GM12878 (cell line): ENCODE measurements at regions not wholly inside any gene's neighbourhood (a gene's known extent, or its start where the extent isn't known, plus 50 kb on each side); places are given as distances from the start of the nearest gene placed in this dataset.

Experiments
- BCL3 ChIP-seq: IDR thresholded peaks from 2 replicates; pipeline ENCODE4 v1.6.1; 2011; ENCODE audit warnings: borderline replicate concordance, low read depth, mild to moderate bottlenecking, moderate library complexity, low read length; ENCODE audit not compliant: insufficient read depth, poor library complexity, severe bottlenecking
- HDGF ChIP-seq: fragments of 450-650 bp; IDR thresholded peaks from 2 replicates; pipeline ENCODE4 v1.6.1; 2016; ENCODE audit warnings: antibody characterized with exemption
- MLLT1 ChIP-seq: fragments of 450-650 bp; IDR thresholded peaks from 2 replicates; pipeline ENCODE4 v1.6.1; 2016; ENCODE audit warnings: mild to moderate bottlenecking
- MXI1 ChIP-seq: fragments of 150-350 bp; IDR thresholded peaks from 2 replicates; pipeline ENCODE4 v1.6.1; 2011; ENCODE audit warnings: low read depth, mild to moderate bottlenecking, inconsistent platforms, low read length, improper control_type of control experiment
- NKRF ChIP-seq: fragments of 450-650 bp; conservative IDR thresholded peaks from 2 replicates; pipeline ENCODE4 v1.6.1; 2017; ENCODE audit warnings: mild to moderate bottlenecking, moderate library complexity
- POLR2AphosphoS2 ChIP-seq: IDR thresholded peaks from 2 replicates; pipeline ENCODE4 v1.6.1; 2011; ENCODE audit warnings: low read depth, mild to moderate bottlenecking, low read length, improper control_type of control experiment, moderate library complexity
- RBBP5 ChIP-seq: fragments of 200-600 bp; sonication (generic); conservative IDR thresholded peaks from 2 replicates; pipeline ENCODE4 v1.6.1; 2016
- TCF3 ChIP-seq: IDR thresholded peaks from 2 replicates; pipeline ENCODE4 v1.6.1; 2012; ENCODE audit warnings: low read depth, mild to moderate bottlenecking, low read length, borderline replicate concordance; ENCODE audit not compliant: insufficient read depth
- ZBTB4 ChIP-seq: fragments of 450-650 bp; formaldehyde crosslinking; IDR thresholded peaks from 2 replicates; pipeline ENCODE4 v1.4.0; 2022; ENCODE audit warnings: mild to moderate bottlenecking, moderate library complexity
- ZNF207 ChIP-seq: fragments of 450-650 bp; IDR thresholded peaks from 2 replicates; pipeline ENCODE4 v1.6.1; 2014; ENCODE audit warnings: antibody characterized with exemption, mild to moderate bottlenecking, borderline replicate concordance

GRCh38 chr14:53716578-53716977 lies 240.0 kb downstream of the BMP4 start (continued):
- TF ChIP-seq ZBTB4 (no peak), TCF3 (no peak), MXI1 (no peak), HDGF (no peak), ZNF207 (no peak), NKRF (no peak), POLR2AphosphoS2 (no peak), BCL3 (no peak), MLLT1 (no peak), RBBP5 (no peak)
